LHCN-M2 (cell line): ENCODE measurements at regions not wholly inside any gene's neighbourhood (a gene's known extent, or its start where the extent isn't known, plus 50 kb on each side); places are given as distances from the start of the nearest gene placed in this dataset.

Experiments
- DNase-seq: peaks from one replicate; pipeline ENCODE4 v3.0.0-alpha.2; 2012; ENCODE audit warnings: low read depth

DNA sequence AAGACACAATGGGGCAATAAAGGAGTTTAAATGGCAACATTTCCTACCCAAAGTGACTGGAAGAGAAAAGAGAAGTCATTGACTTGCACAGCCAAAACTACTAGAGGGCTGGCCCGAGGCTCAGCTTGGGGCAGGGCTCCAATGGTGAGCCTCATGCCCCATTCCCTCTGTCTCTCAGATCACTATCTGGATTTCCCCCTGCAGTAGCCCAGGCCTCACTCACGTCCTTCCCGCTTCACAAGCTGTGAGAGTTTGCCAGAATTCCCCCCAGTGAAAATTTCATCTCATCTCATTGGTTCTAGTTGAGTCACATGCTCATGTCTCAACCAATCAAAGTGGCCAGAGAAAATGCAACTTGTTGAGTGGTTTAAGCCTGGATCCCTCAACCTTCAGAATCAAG is 181.3 kb downstream of the WDR11 start:
- no peak for DNase-seq

GRCh38 chr10:121033366-121033765 is 182.2 kb downstream of the WDR11 start:
- no peak for DNase-seq

GRCh38 chr10:121036431-121036830 is 185.3 kb downstream of the WDR11 start:
- no peak for DNase-seq

DNA sequence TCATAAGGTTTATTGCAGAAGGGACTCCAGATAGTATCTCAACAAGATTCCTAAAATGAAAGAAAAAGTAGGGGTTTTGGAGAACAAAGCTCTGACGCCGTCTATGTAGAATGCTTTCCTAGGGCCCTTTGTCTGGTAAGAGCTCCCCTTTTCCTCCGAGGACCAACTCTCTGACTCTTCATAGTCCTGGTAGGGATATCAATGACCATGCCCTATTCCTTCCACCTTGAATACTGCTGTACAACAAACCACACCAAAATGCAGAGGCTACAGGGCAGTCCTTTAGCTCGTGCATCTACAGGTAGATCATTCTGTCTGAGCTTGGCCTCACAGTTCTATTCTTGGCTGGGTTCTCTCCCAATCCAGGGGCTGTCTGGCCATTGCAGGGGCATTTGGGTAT is 190.3 kb downstream of the WDR11 start:
- DNase-seq = no peak

GRCh38 chr10:121041906-121042305 is 190.7 kb downstream of the WDR11 start:
- DNase-seq = no peak

- DNase-seq = no peak
Measured at GRCh38 chr10:121042342-121042741, 191.2 kb downstream of the WDR11 start.

GRCh38 chr10:121043124-121043849 is 192.1 kb downstream of the WDR11 start:
- no peak for DNase-seq

GRCh38 chr10:121048749-121049148 is 197.6 kb downstream of the WDR11 start:
- DNase-seq = no peak

GRCh38 chr10:121049489-121049888 is 198.3 kb downstream of the WDR11 start:
- DNase-seq = no peak

DNA sequence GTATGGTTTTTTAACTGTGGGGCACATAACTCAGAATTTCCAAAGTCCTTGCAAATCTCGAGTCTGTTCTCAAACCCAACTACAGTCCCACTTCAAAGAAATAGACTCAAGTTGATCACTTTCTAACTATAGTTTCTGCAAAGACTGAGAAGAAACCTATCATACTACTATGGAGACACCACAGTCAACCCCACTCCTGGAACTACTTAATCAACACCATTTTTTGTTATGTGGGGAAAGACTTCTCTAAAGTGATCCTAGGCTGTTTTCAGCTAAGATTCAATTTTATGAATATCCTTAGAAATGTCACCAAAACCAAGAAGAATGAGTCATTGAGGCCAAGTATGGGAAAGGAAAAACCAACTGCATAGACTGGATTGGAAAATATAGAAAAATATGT is 198.8 kb downstream of the WDR11 start:
- no peak for DNase-seq

DNA sequence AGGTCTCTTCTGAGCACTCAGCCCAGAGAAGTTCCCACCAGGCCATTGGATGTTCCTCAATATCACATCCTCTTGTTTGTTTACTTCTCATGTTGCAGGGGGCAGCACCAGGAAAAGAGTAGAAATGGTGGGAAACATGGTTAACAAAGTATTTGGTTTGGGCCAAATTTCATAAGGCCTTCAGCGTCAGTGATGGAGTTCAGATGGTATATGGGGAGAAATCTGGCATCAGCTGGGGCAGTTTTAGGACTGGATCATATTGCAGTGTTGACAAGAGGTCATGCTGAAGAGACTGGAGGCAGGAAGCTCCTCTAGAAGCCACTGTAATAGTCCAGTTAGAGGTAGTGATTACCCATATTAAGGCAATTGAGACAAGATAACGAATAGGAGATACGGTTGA is 200.0 kb downstream of the WDR11 start:
- DNase-seq = no peak

GRCh38 chr10:121051696-121052279 is 200.6 kb downstream of the WDR11 start:
- DNase-seq = no peak

DNA sequence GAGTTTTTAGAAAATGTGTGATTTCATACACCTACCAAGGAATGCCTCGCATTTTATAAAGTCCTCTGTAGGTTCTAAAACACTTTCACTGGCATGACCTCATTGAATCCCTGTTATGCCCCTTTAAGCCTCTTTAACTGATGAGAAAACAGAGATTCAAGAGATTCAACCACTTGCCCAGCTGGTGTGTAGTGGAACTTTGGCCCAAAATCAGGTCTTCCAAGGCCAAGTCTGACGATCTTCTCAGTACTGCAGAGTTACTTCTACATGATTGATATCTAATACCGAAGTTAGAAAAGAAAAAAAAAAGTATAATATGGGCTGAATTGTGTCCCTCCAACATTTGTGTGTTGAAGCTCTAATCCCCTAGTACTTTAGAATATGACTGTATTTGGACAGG is 202.0 kb downstream of the WDR11 start:
- DNase-seq = no peak

GRCh38 chr10:121054874-121055273 is 203.7 kb downstream of the WDR11 start:
- no peak for DNase-seq

DNA sequence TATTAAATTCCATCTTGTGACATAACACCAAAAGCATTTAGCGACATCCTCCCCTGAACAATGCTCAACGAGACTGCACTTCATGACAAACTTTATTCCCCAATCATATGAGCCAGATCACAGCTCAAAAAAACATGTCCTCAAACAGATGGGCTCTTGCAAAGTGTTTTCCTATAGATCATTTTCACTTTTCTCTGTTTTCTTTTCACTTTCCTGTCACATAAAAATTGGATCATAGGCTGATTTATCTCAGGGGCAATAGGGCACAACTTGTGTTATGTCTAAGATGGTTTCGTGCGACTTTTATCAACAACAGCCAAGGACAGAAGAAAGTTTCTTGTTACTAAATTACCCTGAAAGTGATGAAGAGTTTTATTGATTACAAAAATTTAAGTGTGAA is 206.1 kb downstream of the WDR11 start:
- DNase-seq = no peak

- no peak for DNase-seq
Measured at GRCh38 chr10:121058082-121058481, 206.9 kb downstream of the WDR11 start.

GRCh38 chr10:121059351-121059750 is 208.2 kb downstream of the WDR11 start:
- no peak for DNase-seq

- DNase-seq = no peak
Measured at GRCh38 chr10:121062115-121062514, 211.0 kb downstream of the WDR11 start.

- no peak for DNase-seq
Measured at GRCh38 chr10:121063744-121064143, 212.6 kb downstream of the WDR11 start.

DNA sequence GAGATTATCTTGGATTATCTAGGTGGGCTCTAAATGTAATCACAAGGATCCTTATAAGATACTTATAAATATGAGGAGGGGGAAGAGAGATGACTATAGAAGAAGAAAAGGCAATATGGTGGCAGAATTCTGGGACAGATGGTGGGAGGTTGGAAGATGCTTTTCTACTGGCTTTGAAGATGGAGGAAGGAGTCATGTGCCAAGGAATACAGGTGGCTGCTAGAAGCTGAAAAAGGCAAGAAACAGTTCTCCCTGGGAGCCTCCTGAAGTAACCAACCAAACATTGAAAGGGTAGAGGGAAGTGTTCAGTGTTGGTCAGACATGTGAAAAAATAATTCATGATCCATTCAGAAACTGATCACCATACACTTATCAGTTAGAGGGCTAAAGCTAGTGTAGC is 213.3 kb downstream of the WDR11 start:
- DNase-seq = no peak

DNA sequence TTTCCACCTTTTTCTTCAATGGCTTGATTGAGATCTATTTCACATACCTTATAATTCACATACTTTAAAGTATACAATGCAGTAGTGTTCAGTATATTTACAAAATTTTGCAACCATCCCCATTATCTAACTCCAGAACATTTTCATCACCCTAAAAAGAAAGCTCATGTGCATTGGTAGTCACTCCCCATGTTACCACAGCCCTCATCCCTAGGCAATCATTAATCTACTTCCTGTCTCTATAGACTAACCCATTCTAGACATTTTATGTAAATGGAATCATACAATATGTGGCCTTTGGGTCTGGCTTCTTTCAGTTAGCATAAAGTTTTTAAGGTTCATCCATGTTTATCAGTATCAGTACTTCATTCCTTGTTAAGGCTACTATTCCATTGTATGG is 214.2 kb downstream of the WDR11 start:
- DNase-seq = no peak

DNA sequence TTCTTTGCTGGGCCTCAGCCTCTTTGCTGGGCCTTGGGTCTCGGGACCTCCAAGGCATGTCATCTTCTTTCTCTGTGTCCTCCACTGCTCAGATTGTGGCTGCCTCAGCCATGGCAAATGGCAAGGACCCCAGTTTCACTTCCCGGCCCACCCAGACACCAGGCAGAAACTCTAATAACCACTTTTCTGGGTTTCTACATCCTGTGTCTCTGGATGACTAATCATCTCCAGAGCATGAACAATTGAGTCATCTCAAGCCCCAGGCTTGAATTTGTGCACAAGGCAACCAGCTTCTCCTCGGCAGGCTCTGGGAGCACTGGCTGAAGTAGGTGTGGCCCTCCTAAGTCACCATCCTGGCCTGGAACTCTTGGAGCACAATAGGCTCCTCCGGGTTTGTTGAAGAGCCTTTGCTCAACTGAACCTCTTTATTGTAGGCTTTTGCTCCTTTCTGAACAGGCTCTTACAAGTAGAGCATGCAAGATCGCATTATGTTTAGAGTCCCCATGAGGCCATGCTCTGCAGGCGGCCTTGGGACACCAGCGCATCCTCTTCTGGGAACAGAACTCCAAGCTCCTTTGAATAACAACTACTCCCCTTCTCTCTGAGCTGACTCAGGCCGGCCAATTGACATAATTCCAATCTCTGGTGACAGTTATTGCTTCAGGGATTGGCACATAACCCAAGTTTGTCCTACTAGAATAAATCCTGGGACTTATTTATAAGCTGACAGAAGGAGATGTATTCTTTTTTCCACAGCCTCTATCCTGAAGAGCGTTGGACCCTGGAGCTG is 218.1 kb downstream of the WDR11 start:
- DNase-seq = no peak
